DND-41 (cell line): ENCODE measurements at regions not wholly inside any gene's neighbourhood (a gene's known extent, or its start where the extent isn't known, plus 50 kb on each side); places are given as distances from the start of the nearest gene placed in this dataset.
"Not testable (repeated sequence)": the region's sequence is repeated elsewhere in the genome, so short reads cannot be mapped to it uniquely, and the experiment has no call there.

Experiments used
- ATAC-seq: fragments of 200-7000 bp; cut with Tn5 transposase; 3 replicates; pipeline ENCODE4 v1.9.1; 2021; ENCODE audit warnings: low read depth; ENCODE audit not compliant: insufficient read depth
- DNase-seq: peaks from one replicate; pipeline ENCODE4 v3.0.0-alpha.2; 2020
- H2AFZ ChIP-seq: 2 replicates; pipeline ENCODE4 v1.6.0; 2012; ENCODE audit warnings: low read depth, low read length
- H3K27ac ChIP-seq: 2 replicates; pipeline ENCODE4 v1.5.1; 2012; ENCODE audit warnings: low read length, inconsistent platforms
- H3K27me3 ChIP-seq: fragments of 200-600 bp; sonication (generic); 2 replicates; pipeline ENCODE4 v1.6.0; 2012; ENCODE audit warnings: low read length, mild to moderate bottlenecking, inconsistent platforms; ENCODE audit not compliant: insufficient read depth, poor library complexity
- H3K36me3 ChIP-seq: 2 replicates; pipeline ENCODE4 v1.5.1; 2012; ENCODE audit warnings: low read length, inconsistent platforms; ENCODE audit not compliant: insufficient read depth
- H3K4me1 ChIP-seq: 2 replicates; pipeline ENCODE4 v1.5.1; 2012; ENCODE audit warnings: mild to moderate bottlenecking, low read length; ENCODE audit not compliant: insufficient read depth
- H3K4me2 ChIP-seq: 2 replicates; pipeline ENCODE4 v1.6.0; 2012; ENCODE audit warnings: mild to moderate bottlenecking, moderate library complexity, low read length, inconsistent platforms; ENCODE audit not compliant: insufficient read depth
- H3K4me3 ChIP-seq, 2 experiments: fragments of 200-600 bp in 1 of 2; shearing (Covaris generic) in 1 of 2; 2 replicates each; pipeline ENCODE4 v1.5.1; 2012 to 2016; ENCODE audit warnings: inconsistent platforms in 2 of 2, low read length in 2 of 2, mild to moderate bottlenecking in 2 of 2, low read depth in 1 of 2, moderate library complexity in 1 of 2
- H3K79me2 ChIP-seq: 2 replicates; pipeline ENCODE4 v1.6.0; 2012; ENCODE audit warnings: low read length, inconsistent platforms; ENCODE audit not compliant: insufficient read depth
- H3K9ac ChIP-seq: 2 replicates; pipeline ENCODE4 v1.6.0; 2012; ENCODE audit warnings: low read depth, mild to moderate bottlenecking, inconsistent platforms, low read length, moderate library complexity
- H3K9me3 ChIP-seq: 2 replicates; pipeline ENCODE4 v1.5.1; 2012; ENCODE audit warnings: low read length, moderate library complexity, mild to moderate bottlenecking, inconsistent platforms; ENCODE audit not compliant: insufficient read depth, severe bottlenecking
- H4K20me1 ChIP-seq: 2 replicates; pipeline ENCODE4 v1.6.0; 2012; ENCODE audit warnings: low read length; ENCODE audit not compliant: insufficient read depth
- CTCF ChIP-seq: IDR thresholded peaks from 2 replicates; pipeline ENCODE4 v1.5.1; 2012; ENCODE audit warnings: borderline replicate concordance, low read length, moderate library complexity, mild to moderate bottlenecking; ENCODE audit not compliant: poor library complexity, severe bottlenecking; ENCODE audit errors: extremely low read depth
- EZH2 ChIP-seq: IDR thresholded peaks from 3 replicates; pipeline ENCODE4 v1.6.1; 2012; ENCODE audit warnings: borderline replicate concordance, low read depth, mild to moderate bottlenecking, moderate library complexity, low read length, inconsistent platforms; ENCODE audit not compliant: severe bottlenecking

GRCh38 chr6:141199074-141199473 is 933.7 kb upstream of the GJE1 start:
- Histone ChIP-seq H3K9me3 (no peaks in the 10 kb centered on the region), H3K4me1 (no peaks in the 10 kb centered on the region), H3K4me2 (no peak overlapping the region), H4K20me1 (no peaks in the 10 kb centered on the region), H3K27me3 (no peaks in the 10 kb centered on the region), H3K27ac (no peak overlapping the region), H2AFZ (no peak overlapping the region), H3K79me2 (no peaks in the 10 kb centered on the region), H3K9ac (no peak overlapping the region), H3K4me3 (no peak overlapping the region), H3K36me3 (no peaks in the 10 kb centered on the region)
- TF ChIP-seq CTCF (no peak), EZH2 (no peak)
- DNase-seq = no peak
- no peak for ATAC-seq

GRCh38 chr6:141195251-141195832 is 937.4 kb upstream of the GJE1 start:
- Histone ChIP-seq H3K4me3 (no peak overlapping the region), H2AFZ (no peak overlapping the region), H3K27me3 (no peaks in the 10 kb centered on the region), H3K9ac (no peak overlapping the region), H3K27ac (no peak overlapping the region), H3K79me2 (no peaks in the 10 kb centered on the region), H4K20me1 (no peaks in the 10 kb centered on the region), H3K4me1 (no peaks in the 10 kb centered on the region), H3K9me3 (no peaks in the 10 kb centered on the region), H3K4me2 (no peak overlapping the region), H3K36me3 (no peaks in the 10 kb centered on the region)
- DNase-seq = no peak
- TF ChIP-seq CTCF = peak; percentile 13
- no peak for TF ChIP-seq EZH2
- ATAC-seq = peak; percentile 50; the same call in 1 of the 3 replicates

- Histone ChIP-seq H3K79me2 (no peaks in the 10 kb centered on the region), H3K4me2 (no peak overlapping the region), H3K9ac (no peak overlapping the region), H3K36me3 (no peaks in the 10 kb centered on the region), H2AFZ (no peak overlapping the region), H3K9me3 (no peaks in the 10 kb centered on the region), H3K4me1 (no peaks in the 10 kb centered on the region), H3K4me3 (no peak overlapping the region), H3K27me3 (no peaks in the 10 kb centered on the region), H4K20me1 (no peaks in the 10 kb centered on the region), H3K27ac (no peak overlapping the region)
- TF ChIP-seq CTCF (no peak), EZH2 (no peak)
- ATAC-seq = no peak
- DNase-seq = no peak
These were observed 949.4 kb upstream of the GJE1 start for GRCh38 chr6:141183368-141183767.

- H3K9ac ChIP-seq, H3K27ac ChIP-seq, H3K4me2 ChIP-seq, ATAC-seq, H4K20me1 ChIP-seq, H3K79me2 ChIP-seq, H3K4me1 ChIP-seq, H2AFZ ChIP-seq, H3K4me3 ChIP-seq, H3K27me3 ChIP-seq, DNase-seq, H3K36me3 ChIP-seq, H3K9me3 ChIP-seq: not testable (repeated sequence)
These were observed 957.3 kb upstream of the GJE1 start for GRCh38 chr6:141175458-141175857.
